SK-N-SH (cell line): ENCODE measurements at regions not wholly inside any gene's neighbourhood (a gene's known extent, or its start where the extent isn't known, plus 50 kb on each side); places are given as distances from the start of the nearest gene placed in this dataset.

ENCODE experiments used
- FOXM1 ChIP-seq: IDR thresholded peaks from 2 replicates; pipeline ENCODE4 v1.4.0; 2012; ENCODE audit warnings: low read depth, mild to moderate bottlenecking
- RCOR1 ChIP-seq: fragments of 150-350 bp; IDR thresholded peaks from 2 replicates; pipeline ENCODE4 v1.6.1; 2017; ENCODE audit warnings: antibody characterized with exemption, low read length
- TAF1 ChIP-seq: IDR thresholded peaks from 2 replicates; pipeline ENCODE4 v1.6.1; 2012; ENCODE audit warnings: low read depth, mild to moderate bottlenecking, low read length, moderate library complexity, borderline replicate concordance
- USF1 ChIP-seq: IDR thresholded peaks from 2 replicates; pipeline ENCODE4 v1.4.0; 2012; ENCODE audit warnings: low read depth, borderline replicate concordance
- USF2 ChIP-seq: fragments of 150-350 bp; IDR thresholded peaks from 2 replicates; pipeline ENCODE4 v1.6.1; 2017; ENCODE audit warnings: antibody characterized with exemption, low read length, low read depth, borderline replicate concordance

- TF ChIP-seq TAF1 (no peak), FOXM1 (no peak), USF2 (no peak), RCOR1 (no peak), USF1 (no peak)
Measured at GRCh38 chr6:11900662-11901598, 111.2 kb upstream of the HIVEP1 start.
